ENCODE measurements at regions not wholly inside any gene's neighbourhood (a gene's known extent, or its start where the extent isn't known, plus 50 kb on each side); places are given as distances from the start of the nearest gene placed in this dataset.

GRCh38 chr12:67884596-67884995 is 104.7 kb upstream of the IFNG-AS1 start:
- Histone ChIP-seq H3K4me3 (ENCODE audit: extremely low read depth in 1 of 4, insufficient read depth in 2 of 4, low read depth in 3 of 4, low read length in 4 of 4) (no peak overlapping the region), H3K18ac (ENCODE audit: extremely low read depth, low read length) (no peak overlapping the region), H3K9me3 (ENCODE audit: insufficient read depth in 2 of 2, low read depth in 1 of 2, low read length in 1 of 2) (no peaks in the 10 kb centered on the region), H2BK5ac (ENCODE audit: low read depth, low read length) (no peak overlapping the region), H3K14ac (ENCODE audit: insufficient read length) (no peak overlapping the region), H4K91ac (replicated peaks; ENCODE audit: insufficient read length, low read length) (no peak overlapping the region), H4K20me1 (replicated peaks in 1 of 2; ENCODE audit: control insufficient read depth in 1 of 2, insufficient read depth in 2 of 2, low read length in 2 of 2) (no peaks in the 10 kb centered on the region), H3K4ac (replicated peaks; ENCODE audit: insufficient read length, low read depth, low read length) (no peak overlapping the region), H3K56ac (replicated peaks; ENCODE audit: insufficient read length, low read depth, low read length) (no peak overlapping the region), H2AK5ac (ENCODE audit: low read depth, low read length) (no peak overlapping the region), H3K27ac (ENCODE audit: low read depth, low read length) (no peak overlapping the region), H4K8ac (ENCODE audit: extremely low read depth, insufficient read depth, low read length) (no peak overlapping the region), H2AFZ (ENCODE audit: low read length) (no peak overlapping the region), H3K4me1 (replicated peaks in 1 of 4; ENCODE audit: control insufficient read depth in 3 of 4, insufficient read depth in 4 of 4, low read length in 3 of 4) (peaks cover 0 to 5% (median 4%) of the 10 kb centered on the region in 4 experiments; a peak in 3 of 7 replicates), H2BK20ac (ENCODE audit: low read length) (no peak overlapping the region), H3K79me2 (ENCODE audit: control insufficient read depth in 1 of 2, insufficient read depth in 2 of 2, low read length in 2 of 2) (no peaks in the 10 kb centered on the region), H3K4me2 (ENCODE audit: insufficient read depth in 1 of 2, low read depth in 2 of 2, low read length in 2 of 2) (0 out of 4 replicates have a peak overlapping the region, but pooled peaks of 1 of the 2 experiments have one; percentile 2), H3K23ac (ENCODE audit: insufficient read length) (no peak overlapping the region), H3K27me3 (replicated peaks in 1 of 4; ENCODE audit: control insufficient read depth in 3 of 4, extremely low read depth in 1 of 4, insufficient read depth in 3 of 4, low read length in 3 of 4) (no peaks in the 10 kb centered on the region), H3K36me3 (ENCODE audit: control insufficient read depth in 2 of 4, insufficient read depth in 4 of 4, low read length in 3 of 4) (no peaks in the 10 kb centered on the region; a peak in 1 of 8 replicates), H3K9ac (replicated peaks in 1 of 4; ENCODE audit: extremely low read depth in 1 of 4, low read depth in 3 of 4, low read length in 3 of 4) (no peak overlapping the region), H4K5ac (ENCODE audit: insufficient read length, low read depth, low read length) (no peak overlapping the region), H3K79me1 (ENCODE audit: low read depth, low read length) (no peaks in the 10 kb centered on the region), H3K23me2 (ENCODE audit: low read depth, low read length) (no peaks in the 10 kb centered on the region), H2BK15ac (ENCODE audit: low read length) (no peak overlapping the region), H2BK120ac (replicated peaks; ENCODE audit: low read depth, low read length) (no peak overlapping the region), H2BK12ac (ENCODE audit: low read depth, low read length) (no peak overlapping the region)
- WGBS, 2 experiments (ENCODE audit: extremely low coverage in 1 of 2, insufficient coverage in 1 of 2, insufficient read length in 1 of 2, insufficient replicate concordance in 2 of 2, low coverage in 1 of 2, low lambda C conversion rate in 2 of 2, missing lambda C conversion rate in 1 of 2): 33% methylated on average over 2 of the region's 2 CpGs; no CpG with 5 or more reads in 1 of the 2 experiments
- CTCF ChIA-PET (ENCODE audit: partially characterized antibody): interaction anchor here (1.0 kb wide), 1 partner anchor 55 kb away, joined by 4 read pairs; no protein-coding TSS in a partner anchor
- DNase-seq (ENCODE audit: low read depth in 1 of 2, low spot score in 2 of 2): no peak
- POLR2A ChIA-PET (ENCODE audit: partially characterized antibody): no interaction called here
- no peak for FAIRE-seq
- no peak for TF ChIP-seq ATF2 (IDR thresholded peaks at IDR 0.05; ENCODE audit: low read length)
- TF ChIP-seq, protein P1, sequence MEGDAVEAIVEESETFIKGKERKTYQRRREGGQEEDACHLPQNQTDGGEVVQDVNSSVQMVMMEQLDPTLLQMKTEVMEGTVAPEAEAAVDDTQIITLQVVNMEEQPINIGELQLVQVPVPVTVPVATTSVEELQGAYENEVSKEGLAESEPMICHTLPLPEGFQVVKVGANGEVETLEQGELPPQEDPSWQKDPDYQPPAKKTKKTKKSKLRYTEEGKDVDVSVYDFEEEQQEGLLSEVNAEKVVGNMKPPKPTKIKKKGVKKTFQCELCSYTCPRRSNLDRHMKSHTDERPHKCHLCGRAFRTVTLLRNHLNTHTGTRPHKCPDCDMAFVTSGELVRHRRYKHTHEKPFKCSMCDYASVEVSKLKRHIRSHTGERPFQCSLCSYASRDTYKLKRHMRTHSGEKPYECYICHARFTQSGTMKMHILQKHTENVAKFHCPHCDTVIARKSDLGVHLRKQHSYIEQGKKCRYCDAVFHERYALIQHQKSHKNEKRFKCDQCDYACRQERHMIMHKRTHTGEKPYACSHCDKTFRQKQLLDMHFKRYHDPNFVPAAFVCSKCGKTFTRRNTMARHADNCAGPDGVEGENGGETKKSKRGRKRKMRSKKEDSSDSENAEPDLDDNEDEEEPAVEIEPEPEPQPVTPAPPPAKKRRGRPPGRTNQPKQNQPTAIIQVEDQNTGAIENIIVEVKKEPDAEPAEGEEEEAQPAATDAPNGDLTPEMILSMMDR (IDR thresholded peaks at IDR 0.05; ENCODE audit: control extremely low read depth in 1 of 3, insufficient read depth in 1 of 3, low read depth in 1 of 3, low read length in 3 of 3): no peak
- no peak for TF ChIP-seq EZH2 (IDR thresholded peaks at IDR 0.05; ENCODE audit: low read depth, low read length, severe bottlenecking)
- TF ChIP-seq CREB1 (IDR thresholded peaks at IDR 0.05): no peak
- no peak for TF ChIP-seq TAF7 (optimal IDR thresholded peaks at IDR 0.05; ENCODE audit: borderline replicate concordance, low read depth, low read length)
- TF ChIP-seq CTBP2 (IDR thresholded peaks at IDR 0.05; ENCODE audit: borderline replicate concordance, insufficient read depth, insufficient read length, low read length): no peak
- TF ChIP-seq CBX8 (IDR thresholded peaks at IDR 0.05; ENCODE audit: borderline replicate concordance, low read depth, low read length): no peak
- TF ChIP-seq SRF (IDR thresholded peaks at IDR 0.05; ENCODE audit: low read depth, low read length): no peak
- TF ChIP-seq SIX5 (IDR thresholded peaks at IDR 0.05; ENCODE audit: low read depth, low read length): no peak
- TF ChIP-seq SP2 (IDR thresholded peaks at IDR 0.05; ENCODE audit: low read length): no peak

All from H1 (cell line).